ENCODE measurements at regions not wholly inside any gene's neighbourhood (a gene's known extent, or its start where the extent isn't known, plus 50 kb on each side); places are given as distances from the start of the nearest gene placed in this dataset.

DNA sequence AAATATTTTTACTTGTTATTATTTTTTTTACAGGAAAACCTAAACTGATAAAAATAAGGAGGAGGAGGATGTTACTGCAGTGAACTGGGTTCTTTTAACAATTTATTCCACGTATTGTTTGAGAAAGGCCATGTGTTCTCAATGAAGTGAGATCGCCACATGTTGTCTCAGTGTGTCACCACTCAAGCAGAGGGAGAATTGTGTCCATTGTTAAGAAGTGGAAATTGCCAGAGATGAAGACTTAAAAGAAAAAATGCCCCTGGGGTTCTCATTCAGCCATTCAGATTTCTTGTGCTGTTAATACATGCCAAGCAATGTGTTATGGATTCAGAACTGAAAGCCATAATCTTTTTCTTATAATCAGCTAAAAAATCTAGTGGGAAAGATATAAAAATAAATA, 297.1 kb downstream of the NSUN3 start:
- TF ChIP-seq SUZ12 (IDR thresholded peaks at IDR 0.05; ENCODE audit: extremely low read depth, insufficient read depth, insufficient read length) (no peak), YY1 (IDR thresholded peaks at IDR 0.05; ENCODE audit: insufficient read depth, insufficient read length) (no peak), ZNF274 (IDR thresholded peaks at IDR 0.05; ENCODE audit: low read depth, low read length) (no peak)
